ENCODE measurements at regions not wholly inside any gene's neighbourhood (a gene's known extent, or its start where the extent isn't known, plus 50 kb on each side); places are given as distances from the start of the nearest gene placed in this dataset.

DNA sequence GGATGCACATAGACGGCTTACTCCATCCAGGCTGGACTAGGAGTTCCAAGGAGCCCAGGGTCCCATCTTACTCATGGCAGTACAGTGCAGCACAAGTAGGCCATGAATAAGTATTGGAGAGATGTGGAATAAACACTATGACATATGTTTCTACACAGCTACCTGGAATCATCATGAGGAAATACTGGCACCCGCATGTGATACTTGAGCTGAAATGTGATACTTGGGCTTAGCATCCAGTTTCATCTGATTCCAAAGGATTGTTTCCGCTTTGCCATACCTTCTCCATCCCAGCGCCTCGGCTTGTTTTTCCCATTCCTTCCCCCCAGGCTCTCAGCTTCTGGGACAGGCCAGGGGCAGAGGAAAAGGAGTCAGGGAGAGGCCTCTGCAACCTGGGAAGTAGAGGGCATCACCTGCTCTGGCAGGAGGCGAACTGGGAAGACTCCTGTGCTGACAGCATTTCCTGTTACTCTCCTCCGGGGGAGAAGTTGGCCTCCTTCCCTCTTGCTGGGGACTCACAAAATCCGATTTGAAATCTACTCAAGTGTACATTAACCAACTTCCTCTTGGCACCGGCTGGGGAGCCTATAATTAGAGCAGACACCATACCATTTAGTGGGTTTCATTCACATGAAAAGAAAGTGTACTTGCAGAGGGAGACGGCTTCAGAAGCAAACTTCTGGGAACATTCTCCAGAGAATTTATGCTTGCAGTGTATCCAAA is 187.8 kb downstream of the MIAT start:
- no peak for DNase-seq (ENCODE audit: low spot score)

DNA sequence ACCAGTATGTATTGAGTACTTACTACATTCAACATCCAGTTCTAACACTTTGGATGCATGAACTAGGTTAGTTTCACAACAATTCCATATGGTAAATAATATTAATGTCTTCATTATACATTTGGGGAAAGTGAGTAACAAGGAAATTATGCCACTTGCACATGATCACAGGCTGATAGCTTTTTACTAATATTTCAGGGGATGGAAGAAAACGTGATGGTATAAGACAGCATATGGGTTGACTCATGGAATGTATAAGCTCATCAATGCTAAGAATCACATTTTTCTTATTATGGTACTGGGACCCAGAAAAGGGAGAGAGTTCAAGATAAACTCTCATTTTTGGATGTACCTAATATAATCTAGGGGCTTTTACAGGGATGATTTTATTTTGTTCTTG is 188.7 kb downstream of the MIAT start:
- no peak for DNase-seq (ENCODE audit: low spot score)

DNA sequence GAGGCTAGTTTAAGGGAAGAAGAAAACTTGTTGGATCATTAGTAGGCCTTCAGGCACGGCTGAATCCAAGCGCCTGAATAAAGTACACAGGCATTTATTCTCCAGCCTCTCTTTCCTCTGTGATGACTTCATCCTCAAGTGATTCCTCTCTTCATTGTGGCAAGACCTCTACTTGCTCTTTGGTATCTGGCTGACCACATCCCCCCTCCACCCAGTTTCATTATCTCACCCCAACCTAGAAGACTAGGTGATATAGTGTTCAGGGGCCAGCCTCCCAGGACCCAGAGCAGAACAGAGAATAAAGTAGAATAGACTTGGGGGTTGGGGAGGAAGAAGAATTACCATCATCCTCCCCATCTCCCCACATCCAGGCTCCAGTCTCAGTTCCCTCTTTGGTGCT is 189.3 kb downstream of the MIAT start:
- no peak for DNase-seq (ENCODE audit: low spot score)

DNA sequence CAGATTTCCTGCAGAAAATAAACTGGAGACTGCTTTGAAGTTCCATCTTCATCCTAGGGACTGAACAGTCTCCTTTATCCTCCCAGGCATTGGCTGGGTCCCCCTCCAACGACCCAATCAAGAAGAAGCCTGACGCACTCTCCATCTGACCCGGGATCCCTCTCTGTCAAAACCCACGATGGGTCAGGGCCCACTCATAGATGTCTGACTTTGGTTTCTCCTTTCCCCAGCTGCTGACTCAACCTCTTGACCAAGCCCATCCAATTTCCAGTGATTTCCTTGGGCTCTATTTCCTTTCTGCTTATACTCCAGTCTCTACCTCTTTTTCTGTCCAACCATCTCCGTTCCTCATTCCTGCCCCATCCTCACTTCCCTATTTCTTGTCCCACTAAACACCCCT is 189.7 kb downstream of the MIAT start:
- no peak for DNase-seq (ENCODE audit: low spot score)

DNA sequence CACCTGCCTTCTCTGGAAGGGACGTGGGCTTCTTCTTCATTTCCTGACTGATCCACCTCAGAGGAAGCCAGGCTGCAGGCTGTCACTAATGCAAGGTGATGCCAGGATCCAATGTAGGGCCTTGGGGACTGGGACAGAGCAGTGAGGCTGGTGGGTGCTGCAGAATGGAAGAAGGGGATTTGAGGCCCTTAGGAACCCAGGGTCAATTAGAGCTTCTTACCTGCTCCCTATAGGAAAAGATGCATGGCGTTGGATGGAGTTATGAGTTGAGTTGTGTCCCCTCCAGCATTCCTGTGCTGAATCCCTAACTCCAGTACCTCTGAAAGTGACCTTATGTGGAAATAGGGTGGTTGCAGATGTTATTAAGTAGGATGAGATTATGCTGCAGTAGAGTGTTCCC is 190.4 kb downstream of the MIAT start:
- no peak for DNase-seq (ENCODE audit: low spot score)

DNA sequence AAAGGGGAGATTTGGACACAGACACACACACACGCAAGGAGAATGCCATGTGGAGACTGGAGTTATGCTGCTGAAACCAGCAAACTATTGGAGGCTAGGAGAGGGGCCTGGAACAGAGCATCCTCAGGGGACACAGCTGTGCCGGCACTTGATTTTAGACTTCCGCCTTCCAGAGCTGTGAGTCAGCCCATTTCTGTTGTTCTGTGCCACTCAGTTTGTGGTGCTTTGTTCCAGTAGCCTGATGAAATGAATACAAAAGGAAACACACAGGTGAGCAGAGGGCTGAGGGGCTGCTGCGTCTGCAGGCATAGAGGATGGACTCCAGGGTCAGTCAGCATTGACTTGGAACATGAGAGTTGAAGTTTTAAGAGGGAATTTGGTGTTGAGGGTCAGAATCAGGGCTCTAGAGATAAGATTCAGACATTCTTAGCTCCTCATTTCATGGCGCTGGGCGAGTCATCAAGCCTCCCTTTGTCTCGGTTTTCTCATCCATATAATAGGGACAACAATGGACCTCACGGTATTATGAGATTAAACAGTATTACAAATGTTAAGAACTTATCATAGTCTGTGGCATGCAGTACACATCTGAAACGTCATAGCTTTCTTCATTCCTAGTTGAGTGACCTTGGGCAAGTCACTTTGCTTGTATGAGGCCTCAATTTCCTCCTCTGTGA is 191.0 kb downstream of the MIAT start:
- DNase-seq (ENCODE audit: low spot score), result no peak

DNA sequence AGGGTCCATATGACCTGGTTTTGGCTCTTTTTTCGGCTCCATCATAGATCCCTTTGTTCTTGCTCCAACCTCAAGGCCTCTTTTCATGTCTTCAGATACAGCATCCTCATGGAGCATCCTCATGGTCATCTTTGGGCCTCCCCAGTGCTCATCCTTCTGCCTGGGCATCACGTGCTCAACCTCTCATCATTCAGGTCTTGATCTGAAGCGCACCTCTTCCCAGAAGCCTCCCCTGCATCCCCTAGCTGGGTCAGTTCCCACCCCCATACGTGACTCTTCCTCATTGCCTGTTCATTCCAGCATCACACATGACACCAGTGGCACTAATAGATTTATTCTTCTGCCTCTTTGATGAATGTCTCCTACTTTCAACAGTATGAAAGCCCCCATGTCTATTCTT is 192.2 kb downstream of the MIAT start:
- no peak for DNase-seq (ENCODE audit: low spot score)

DNA sequence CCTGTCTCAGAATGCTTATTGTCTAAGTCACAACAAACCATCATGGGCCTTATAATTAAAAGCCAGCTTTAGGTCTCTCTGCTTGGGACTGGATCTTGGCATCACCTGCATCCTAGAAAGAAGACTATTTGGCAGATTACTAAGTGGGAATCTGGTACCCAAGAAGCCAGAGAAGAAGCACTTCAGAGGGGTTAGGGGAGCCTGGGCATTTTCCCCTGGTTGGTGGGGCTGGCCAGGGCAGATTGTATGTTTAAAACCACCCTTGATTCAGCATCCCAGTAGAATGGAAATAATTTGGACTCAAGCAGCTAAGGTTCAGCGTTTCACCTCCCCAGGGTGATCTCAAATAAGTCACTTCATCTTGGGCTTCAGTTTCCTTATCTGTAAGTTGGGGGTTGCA is 193.7 kb downstream of the MIAT start:
- no peak for DNase-seq (ENCODE audit: low spot score)

DNA sequence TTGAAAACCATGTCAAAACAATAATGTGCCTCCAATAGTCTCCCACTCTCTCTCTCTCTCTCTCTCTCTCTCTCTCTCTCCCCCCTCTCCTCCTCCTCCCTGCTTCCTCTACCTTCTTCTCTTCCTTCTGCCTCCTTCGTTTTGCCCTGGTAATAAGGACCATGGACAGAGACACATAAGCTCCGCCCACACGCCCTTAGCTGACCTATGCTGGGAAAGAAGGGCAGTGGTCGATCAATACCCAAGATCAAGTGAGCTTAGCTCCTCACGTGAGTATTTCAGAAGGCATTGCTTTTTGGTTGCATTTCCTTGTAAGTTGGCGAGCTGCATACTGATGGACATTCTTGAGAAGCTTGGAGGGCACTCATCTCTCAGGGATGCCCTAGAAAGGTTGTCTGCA is 194.8 kb downstream of the MIAT start:
- DNase-seq (ENCODE audit: low spot score), result no peak

DNA sequence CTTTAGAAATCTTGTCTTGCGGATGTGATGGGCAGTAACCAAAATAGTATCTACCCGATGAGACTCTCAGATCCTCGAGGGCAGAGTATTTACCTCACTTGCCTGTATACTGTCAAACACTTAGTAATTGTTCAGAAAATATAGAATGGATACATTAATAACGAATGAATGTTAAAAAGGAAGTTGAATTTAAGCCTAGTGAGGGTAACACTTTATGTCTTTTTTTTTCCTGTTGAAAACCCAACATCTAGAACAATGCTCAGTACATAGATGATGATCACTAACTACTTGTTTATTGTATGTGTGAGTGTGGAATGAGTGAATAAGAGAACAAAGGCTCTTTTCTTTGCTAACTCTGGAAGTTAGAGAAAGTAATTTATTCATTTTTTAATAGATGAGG is 195.7 kb downstream of the MIAT start:
- DNase-seq (ENCODE audit: low spot score), result no peak

DNA sequence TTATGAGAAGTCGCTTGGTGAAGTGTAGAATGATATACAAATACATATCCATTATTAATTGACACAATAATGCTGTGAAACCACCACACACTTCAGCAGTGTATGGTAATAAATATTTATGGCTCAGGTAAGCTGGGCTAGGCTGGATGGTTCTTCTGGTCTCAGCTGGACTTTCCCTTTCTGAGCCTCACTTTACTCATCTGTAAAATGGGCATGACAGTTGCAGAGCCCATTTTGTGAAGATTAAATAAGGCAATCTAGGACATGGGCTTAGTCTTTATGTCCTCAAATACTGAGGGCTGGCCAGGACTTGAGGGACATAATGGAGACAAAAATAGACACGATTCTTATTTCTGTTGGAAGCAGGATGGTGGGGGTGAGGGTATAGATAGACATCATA is 196.1 kb downstream of the MIAT start:
- DNase-seq (ENCODE audit: low spot score), result no peak

DNA sequence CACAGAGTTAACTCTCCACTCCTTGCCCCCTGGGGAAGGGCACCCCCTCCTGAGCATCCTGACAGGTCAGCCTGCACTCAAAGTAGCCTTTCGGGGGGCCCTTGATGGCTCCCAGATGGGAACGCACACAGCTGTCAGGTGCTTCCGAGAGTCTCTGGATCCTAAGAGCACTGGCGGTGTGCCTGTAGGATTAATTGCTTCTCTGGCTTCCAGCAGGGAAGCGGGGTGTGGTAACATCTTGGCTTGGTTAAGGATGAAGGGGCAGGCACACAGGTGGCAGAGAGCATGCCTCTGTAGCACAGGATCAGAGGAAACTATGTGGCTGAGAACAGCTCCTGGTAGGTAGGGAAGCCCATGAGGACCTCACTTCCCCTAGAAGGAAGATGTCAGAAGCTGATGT is 199.8 kb downstream of the MIAT start:
- no peak for DNase-seq (ENCODE audit: low spot score)

DNA sequence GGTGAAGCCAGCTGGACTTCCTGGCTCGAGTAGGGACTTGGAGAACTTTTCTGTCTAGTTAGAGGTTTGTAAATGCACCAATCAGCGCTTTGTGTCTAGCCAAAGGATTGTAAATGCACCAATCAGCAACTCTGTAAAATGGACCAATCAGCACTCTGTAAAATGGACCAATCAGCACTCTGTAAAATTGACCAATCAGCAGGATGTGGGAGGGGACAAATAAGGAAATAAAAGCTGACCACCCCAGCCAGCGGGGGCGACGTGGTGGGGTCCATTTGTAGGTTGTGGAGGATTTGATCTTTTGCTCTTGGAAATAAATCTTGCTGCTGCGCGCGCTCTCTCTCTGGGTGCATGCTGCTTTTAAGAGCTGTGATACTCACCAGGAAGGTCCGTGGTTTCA is 202.9 kb downstream of the MIAT start:
- DNase-seq (ENCODE audit: low spot score), result no peak

DNA sequence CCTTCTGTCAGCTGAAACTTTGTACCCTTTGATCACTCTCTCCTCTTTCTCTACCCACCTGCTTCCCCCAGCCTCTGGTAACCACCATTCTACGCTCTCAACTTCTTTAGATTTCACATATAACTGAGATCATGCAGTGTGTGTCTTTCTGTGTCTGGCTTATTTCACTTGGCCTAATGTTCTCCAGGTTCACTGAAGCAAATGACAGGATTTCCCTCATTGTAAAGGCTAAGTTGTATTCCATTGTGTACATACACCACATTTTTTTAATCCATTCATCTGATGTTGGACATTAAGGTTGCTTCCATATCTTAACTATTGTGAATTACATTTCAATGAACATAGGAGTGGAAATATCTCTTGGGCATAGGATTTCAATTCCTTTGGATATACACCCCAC is 207.6 kb downstream of the MIAT start:
- DNase-seq (ENCODE audit: low spot score), result no peak

DNA sequence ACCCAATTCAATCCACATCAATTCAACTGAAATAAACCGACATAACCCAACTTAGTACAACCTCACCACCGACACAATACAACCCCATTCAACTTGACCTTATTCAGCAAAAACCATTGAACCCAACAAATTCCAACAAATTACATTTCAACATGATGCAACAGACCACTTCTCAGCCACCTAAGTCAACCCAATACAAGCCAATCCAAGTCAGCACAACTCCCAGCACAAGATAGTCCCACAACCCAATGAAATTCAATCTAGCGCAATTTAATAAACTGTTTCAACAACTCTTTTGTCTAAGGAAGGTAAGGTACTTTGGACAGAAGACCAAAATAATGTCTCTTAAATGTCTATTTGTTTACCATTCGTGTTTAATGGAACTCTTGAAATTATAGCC is 226.0 kb downstream of the MIAT start:
- DNase-seq (ENCODE audit: low spot score), result no peak

DNA sequence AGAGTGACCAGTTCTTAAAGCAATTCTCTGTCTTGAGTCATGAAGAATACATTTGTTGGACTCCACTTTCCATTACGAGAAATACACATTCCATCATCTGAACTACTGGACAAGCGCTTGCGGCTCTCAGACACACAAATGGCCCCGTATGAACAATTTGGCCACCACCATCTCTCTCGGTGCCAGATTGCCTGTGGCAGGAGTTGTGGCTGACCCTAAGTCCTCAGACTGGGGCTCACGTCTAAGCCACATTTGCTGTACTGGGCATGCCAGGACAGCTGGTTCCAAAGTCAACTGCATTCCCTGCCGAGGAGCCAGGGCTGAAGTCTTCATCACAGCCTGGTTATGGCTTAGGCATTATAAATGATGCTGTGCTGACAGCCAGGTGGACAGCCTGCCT is 227.5 kb downstream of the MIAT start:
- no peak for DNase-seq (ENCODE audit: low spot score)

DNA sequence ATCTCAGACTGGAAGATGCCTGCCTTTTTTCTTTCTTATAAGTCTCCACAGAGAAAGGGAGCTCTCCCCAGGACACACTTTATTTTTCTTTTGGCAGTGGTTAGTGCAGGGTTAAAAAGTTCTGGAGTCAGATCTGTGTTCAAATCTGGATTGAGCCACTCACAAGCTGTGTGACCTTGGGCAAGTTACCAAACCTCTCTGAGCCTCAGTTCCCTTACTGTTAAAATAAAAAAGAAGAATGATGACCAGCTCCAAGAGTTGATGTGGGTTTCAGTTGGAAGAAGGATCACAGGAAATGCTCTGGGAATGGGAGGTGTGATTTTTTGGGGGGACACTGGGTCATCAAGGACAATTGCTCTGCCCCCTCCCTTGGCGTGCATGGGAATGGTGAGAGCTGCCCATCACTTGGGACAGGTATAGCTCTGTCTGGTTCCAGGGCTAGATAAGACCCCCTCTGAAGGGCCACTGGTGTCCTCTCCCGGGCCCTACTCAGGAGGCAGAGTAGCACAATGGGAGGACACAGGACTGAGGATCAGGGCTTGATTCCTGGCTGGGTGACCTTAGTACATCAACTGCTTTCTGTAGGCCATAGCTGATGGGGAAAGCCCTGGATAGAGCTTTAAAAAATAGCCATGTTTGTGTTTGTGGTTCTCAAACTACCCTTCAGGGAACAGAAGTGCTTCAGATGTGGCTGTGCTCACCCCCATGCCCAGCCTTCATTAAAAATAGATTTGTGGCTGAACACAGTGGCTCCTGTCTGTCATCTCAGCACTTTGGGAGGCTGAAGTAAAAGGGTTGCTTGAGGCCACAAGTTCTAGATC is 228.3 kb downstream of the MIAT start:
- DNase-seq (ENCODE audit: low spot score), result no peak

DNA sequence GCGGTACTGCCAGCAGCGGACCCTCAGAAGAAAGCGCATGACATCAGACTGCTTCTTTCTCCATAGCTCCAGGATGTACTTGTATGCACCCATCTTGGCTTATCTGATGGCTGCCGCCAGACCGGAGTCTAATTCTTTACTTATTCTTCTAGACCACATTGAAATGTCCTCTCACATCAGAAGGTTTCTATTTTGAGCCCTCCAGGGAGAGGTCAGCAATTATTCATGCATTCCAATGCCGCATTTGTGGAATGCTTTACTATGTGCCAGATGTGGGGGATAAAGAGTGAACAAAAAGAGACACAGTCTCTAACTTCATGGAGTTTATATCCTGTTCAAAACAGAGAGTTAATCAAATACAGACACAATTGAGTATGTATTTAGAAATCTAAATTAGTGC is 230.1 kb downstream of the MIAT start:
- no peak for DNase-seq (ENCODE audit: low spot score)

DNA sequence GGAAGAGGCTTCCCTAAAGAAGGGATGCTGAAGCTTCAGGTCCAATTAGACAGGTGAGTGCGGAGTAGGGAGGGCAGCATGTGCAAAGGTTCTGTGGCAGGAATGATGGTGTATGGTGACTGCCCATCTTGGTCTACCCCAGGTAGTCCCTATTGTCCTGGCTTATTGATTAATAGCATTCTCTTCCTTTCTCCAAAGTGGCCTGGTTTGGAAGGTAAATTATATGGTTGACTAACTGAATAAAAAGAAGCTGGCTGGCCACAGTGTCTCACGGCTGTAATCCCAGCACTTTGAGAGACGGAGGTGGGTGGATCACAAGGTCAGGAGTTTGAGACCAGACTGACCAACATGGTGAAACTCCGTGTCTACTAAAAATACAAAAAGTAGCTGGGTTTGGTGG is 230.5 kb downstream of the MIAT start:
- DNase-seq (ENCODE audit: low spot score), result no peak

DNA sequence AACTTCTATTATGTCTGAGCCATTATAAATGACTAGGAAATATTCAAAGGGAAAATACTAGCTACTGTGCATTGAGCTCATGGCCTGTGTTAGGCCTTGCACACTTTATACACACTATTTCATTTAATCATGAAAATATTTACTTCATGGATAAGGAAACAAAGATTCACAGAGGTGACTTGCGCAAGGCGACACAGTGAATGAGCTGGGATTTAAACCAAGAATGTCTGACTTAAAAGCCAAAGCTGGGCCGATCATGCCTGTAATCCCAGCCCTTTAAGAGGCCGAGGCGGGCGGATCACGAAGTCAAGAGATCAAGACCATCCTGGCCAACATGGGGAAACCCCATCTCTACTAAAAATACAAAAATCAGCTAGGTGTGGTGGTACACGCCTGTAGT is 231.5 kb downstream of the MIAT start:
- no peak for DNase-seq (ENCODE audit: low spot score)

DNA sequence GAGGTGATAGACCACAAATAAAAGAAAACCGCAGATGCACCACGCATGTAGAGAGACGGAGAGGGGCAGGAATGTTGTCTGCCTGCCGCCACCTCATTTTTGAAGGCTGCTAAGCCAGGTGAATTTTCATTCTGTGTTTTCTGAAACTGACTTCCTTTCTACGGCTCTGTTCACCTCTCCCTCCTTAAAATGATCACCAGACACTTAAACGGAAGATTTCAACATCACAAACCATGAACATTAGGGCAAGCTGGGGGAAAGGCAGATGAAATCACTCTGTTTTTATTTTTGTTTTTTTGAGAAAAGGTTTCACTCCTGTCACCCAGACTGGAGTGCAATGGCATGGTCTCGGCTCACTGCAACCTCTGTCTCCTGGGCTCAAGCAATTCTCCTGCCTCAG is 232.4 kb downstream of the MIAT start:
- DNase-seq (ENCODE audit: low spot score), result no peak

DNA sequence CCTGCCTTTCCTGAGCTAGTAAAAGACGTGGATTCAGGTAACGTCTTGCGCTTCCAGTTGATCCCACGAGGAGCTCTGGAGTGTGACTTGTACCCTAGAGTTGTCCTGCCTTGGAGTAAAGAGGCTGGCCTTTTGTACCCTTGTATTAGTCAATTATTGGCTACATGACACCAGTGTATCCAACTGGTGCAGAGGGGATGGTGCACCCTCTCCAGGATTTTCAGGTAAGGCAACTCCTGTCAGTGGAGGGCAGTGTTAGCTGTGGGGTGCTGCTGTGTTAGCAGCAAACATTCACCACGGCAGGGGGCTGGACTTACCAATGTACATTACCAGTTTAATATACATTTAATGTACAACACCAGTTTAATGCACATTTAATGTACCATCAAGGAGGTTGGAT is 233.5 kb downstream of the MIAT start:
- DNase-seq (ENCODE audit: low spot score), result no peak

DNA sequence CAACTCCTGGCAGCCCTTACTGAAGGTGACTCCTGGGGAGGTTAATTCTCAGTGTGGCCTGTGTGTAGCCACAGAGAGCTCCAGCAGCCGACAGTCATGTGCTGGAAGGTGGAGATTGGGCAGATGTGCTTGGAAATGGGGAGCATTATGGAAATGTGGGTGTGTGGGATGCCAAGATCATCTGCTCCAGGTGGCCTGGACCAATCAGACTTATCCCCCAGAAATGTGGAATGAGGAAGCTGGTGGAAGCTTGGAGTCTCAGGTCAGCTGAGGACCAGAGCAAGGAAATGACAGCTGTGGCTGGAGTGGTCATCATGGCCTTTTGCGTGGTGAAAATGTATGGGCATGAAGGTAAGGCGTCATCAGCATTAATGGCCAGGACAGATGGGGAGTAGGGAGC is 234.0 kb downstream of the MIAT start:
- DNase-seq (ENCODE audit: low spot score), result no peak

Data from mesenteric fat pad (tissue), 1 donor.